Activated naive CD4-positive, alpha-beta T cell treated with anti-CD3 and anti-CD28 coated beads, Interleukin-2, amount 50 U/mL, for 72 hours (primary cell): ENCODE measurements at regions not wholly inside any gene's neighbourhood (a gene's known extent, or its start where the extent isn't known, plus 50 kb on each side); places are given as distances from the start of the nearest gene placed in this dataset.
A peak's percentile ranks its signal among the peaks of the same experiment; 100 is the strongest.

Source experiments
- ATAC-seq, 2 donors: fragments of 150-1000 bp; cut with Tn5 transposase; 2 replicates each; pipeline ENCODE4 v1.10.0; 2021; ENCODE audit warnings: mild to moderate bottlenecking in 2 of 2, moderate library complexity in 2 of 2
- DNase-seq, 2 donors: peaks; one replicate each; pipeline ENCODE4 v3.0.0; 2021 to 2022; ENCODE audit warnings: low spot score in 2 of 2
- H3K27ac Mint-ChIP-seq, 2 donors: one replicate each; pipeline ENCODE4 v1.8.0; 2022; ENCODE audit warnings: mild to moderate bottlenecking in 2 of 2, mixed read lengths in 2 of 2
- H3K36me3 Mint-ChIP-seq, 2 donors: one replicate each; pipeline ENCODE4 v1.8.0; 2022; ENCODE audit warnings: mixed read lengths in 2 of 2
- H3K9me3 Mint-ChIP-seq, 2 donors: one replicate each; pipeline ENCODE4 v1.8.0; 2022; ENCODE audit warnings: mixed read lengths in 2 of 2

GRCh38 chr11:106426696-106427095 is 349.2 kb downstream of the AASDHPPT start:
- no peak overlapping the region for H3K27ac Mint-ChIP-seq
- DNase-seq (no peak), ATAC-seq (no peak)
- H3K36me3 Mint-ChIP-seq: no peaks in the 10 kb centered on the region
- peaks cover 0 to 4% of the 10 kb centered on the region in 2 donors for H3K9me3 Mint-ChIP-seq

- no peak overlapping the region for H3K27ac Mint-ChIP-seq
- H3K9me3 Mint-ChIP-seq: peaks cover 0 to 4% of the 10 kb centered on the region in 2 donors
- H3K36me3 Mint-ChIP-seq: no peaks in the 10 kb centered on the region
- DNase-seq (no peak), ATAC-seq (no peak)
Measured at GRCh38 chr11:106427736-106428135, 350.3 kb downstream of the AASDHPPT start.

- no peak for DNase-seq
- ATAC-seq: no peak
- peaks cover 5 to 13% of the 10 kb centered on the region in 2 donors for H3K9me3 Mint-ChIP-seq
- H3K27ac Mint-ChIP-seq: no peak overlapping the region
- H3K36me3 Mint-ChIP-seq: no peaks in the 10 kb centered on the region
Measured at GRCh38 chr11:106442032-106442431, 364.6 kb downstream of the AASDHPPT start.

- H3K36me3 Mint-ChIP-seq: no peaks in the 10 kb centered on the region
- peaks cover 5 to 20% of the 10 kb centered on the region in 2 donors for H3K9me3 Mint-ChIP-seq
- ATAC-seq: no peak
- DNase-seq: no peak
- no peak overlapping the region for H3K27ac Mint-ChIP-seq
Measured at GRCh38 chr11:106446302-106446701, 368.8 kb downstream of the AASDHPPT start.

- Mint-ChIP-seq H3K9me3 (peaks cover 5 to 20% of the 10 kb centered on the region in 2 donors), H3K27ac (no peak overlapping the region), H3K36me3 (no peaks in the 10 kb centered on the region)
- ATAC-seq (no peak), DNase-seq (no peak)
Measured at GRCh38 chr11:106446955-106447354, 369.5 kb downstream of the AASDHPPT start.

- Mint-ChIP-seq H3K9me3 (peaks cover 9 to 20% of the 10 kb centered on the region in 2 donors), H3K36me3 (no peaks in the 10 kb centered on the region), H3K27ac (no peak overlapping the region)
- ATAC-seq (no peak), DNase-seq (no peak)
Measured at GRCh38 chr11:106447631-106448191, 370.2 kb downstream of the AASDHPPT start.

GRCh38 chr11:106449763-106450162 is 372.3 kb downstream of the AASDHPPT start:
- DNase-seq (no peak), ATAC-seq (no peak)
- Mint-ChIP-seq H3K27ac (peak overlapping the region in 1 of 2 donors; percentile 26), H3K36me3 (no peaks in the 10 kb centered on the region), H3K9me3 (peaks cover 19 to 27% of the 10 kb centered on the region in 2 donors)

- ATAC-seq: no peak
- Mint-ChIP-seq H3K27ac (no peak overlapping the region), H3K9me3 (peaks cover 19 to 30% of the 10 kb centered on the region in 2 donors), H3K36me3 (no peaks in the 10 kb centered on the region)
- DNase-seq: no peak
Measured at GRCh38 chr11:106451228-106451922, 373.9 kb downstream of the AASDHPPT start.

GRCh38 chr11:106456647-106457046 is 379.2 kb downstream of the AASDHPPT start:
- no peak overlapping the region for H3K27ac Mint-ChIP-seq
- H3K9me3 Mint-ChIP-seq: peaks cover 15 to 26% of the 10 kb centered on the region in 2 donors
- DNase-seq (no peak), ATAC-seq (no peak)
- H3K36me3 Mint-ChIP-seq: no peaks in the 10 kb centered on the region

- DNase-seq (no peak), ATAC-seq (no peak)
- Mint-ChIP-seq H3K36me3 (no peaks in the 10 kb centered on the region), H3K27ac (no peak overlapping the region), H3K9me3 (peaks cover 17 to 26% of the 10 kb centered on the region in 2 donors)
Measured at GRCh38 chr11:106457727-106458126, 380.3 kb downstream of the AASDHPPT start.

GRCh38 chr11:106459135-106459534 is 381.7 kb downstream of the AASDHPPT start:
- Mint-ChIP-seq H3K36me3 (no peaks in the 10 kb centered on the region), H3K27ac (no peak overlapping the region), H3K9me3 (peaks cover 10 to 22% of the 10 kb centered on the region in 2 donors)
- ATAC-seq: no peak
- no peak for DNase-seq

- ATAC-seq (no peak), DNase-seq (no peak)
- Mint-ChIP-seq H3K9me3 (peaks cover 7 to 9% of the 10 kb centered on the region in 2 donors), H3K27ac (no peak overlapping the region), H3K36me3 (no peaks in the 10 kb centered on the region)
Measured at GRCh38 chr11:106461148-106461691, 383.8 kb downstream of the AASDHPPT start.

- no peak overlapping the region for H3K27ac Mint-ChIP-seq
Measured at GRCh38 chr11:106461839-106462545, 384.5 kb downstream of the AASDHPPT start.

GRCh38 chr11:106463154-106463553 is 385.7 kb downstream of the AASDHPPT start:
- ATAC-seq (no peak), DNase-seq (no peak)
- Mint-ChIP-seq H3K27ac (no peak overlapping the region), H3K36me3 (no peaks in the 10 kb centered on the region), H3K9me3 (peaks cover 7 to 9% of the 10 kb centered on the region in 2 donors)

More at GRCh38 chr11:106461839-106462545, 384.5 kb downstream of the AASDHPPT start:
- ATAC-seq (no peak), DNase-seq (no peak)
- H3K9me3 Mint-ChIP-seq: peaks cover 7 to 9% of the 10 kb centered on the region in 2 donors
- no peaks in the 10 kb centered on the region for H3K36me3 Mint-ChIP-seq

GRCh38 chr11:106463796-106464201 is 386.3 kb downstream of the AASDHPPT start:
- no peaks in the 10 kb centered on the region for H3K36me3 Mint-ChIP-seq
- H3K9me3 Mint-ChIP-seq: peaks cover 9% of the 10 kb centered on the region in 2 donors
- no peak for DNase-seq
- H3K27ac Mint-ChIP-seq: no peak overlapping the region
- no peak for ATAC-seq

GRCh38 chr11:106464728-106465127 is 387.3 kb downstream of the AASDHPPT start:
- H3K27ac Mint-ChIP-seq: no peak overlapping the region
- no peak for ATAC-seq
- peaks cover 6 to 11% of the 10 kb centered on the region in 2 donors for H3K9me3 Mint-ChIP-seq
- DNase-seq: no peak
- no peaks in the 10 kb centered on the region for H3K36me3 Mint-ChIP-seq

- Mint-ChIP-seq H3K36me3 (no peaks in the 10 kb centered on the region), H3K9me3 (peaks cover under 1 to 11% of the 10 kb centered on the region in 2 donors), H3K27ac (no peak overlapping the region)
- DNase-seq (no peak), ATAC-seq (no peak)
Measured at GRCh38 chr11:106466521-106467080, 389.1 kb downstream of the AASDHPPT start.
